ENCODE measurements at regions not wholly inside any gene's neighbourhood (a gene's known extent, or its start where the extent isn't known, plus 50 kb on each side); places are given as distances from the start of the nearest gene placed in this dataset.

DNA sequence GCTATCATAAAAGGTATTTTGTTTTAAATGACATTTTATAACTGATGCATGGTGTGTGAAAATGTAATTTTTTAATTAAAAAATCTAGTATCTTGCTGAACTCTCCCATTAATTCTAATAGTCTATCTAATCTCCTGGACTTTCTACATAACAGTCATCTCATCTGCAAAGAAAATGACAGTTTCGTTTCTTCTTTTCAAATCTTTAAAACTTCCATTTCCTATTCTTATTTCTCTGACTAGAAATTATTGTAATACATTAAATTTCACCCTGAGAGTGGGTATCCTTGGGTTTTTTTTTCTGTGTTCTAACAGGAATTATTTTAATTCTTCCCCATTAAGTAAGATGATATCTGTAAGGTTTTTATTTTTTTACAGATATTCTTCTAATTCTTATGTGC lies 120.1 kb downstream of the KCNF1 start:
- no peaks in the 10 kb centered on the region for H3K36me3 ChIP-seq (ENCODE audit: control insufficient read depth in 2 of 2, extremely low read depth in 1 of 2, insufficient read depth in 2 of 2, low read length in 2 of 2)
- no TSS peak for BruUV-seq (replicated peaks)
- H3K27ac ChIP-seq (ENCODE audit: insufficient read depth, low read depth, low read length) = no peak overlapping the region
- H3K4me3 ChIP-seq (replicated peaks in 1 of 3; ENCODE audit: insufficient read depth in 1 of 3, low read depth in 1 of 3, low read length in 3 of 3) = no peak overlapping the region
- no peaks in the 10 kb centered on the region for H3K9me3 ChIP-seq (replicated peaks; ENCODE audit: control insufficient read depth, insufficient read depth, low read length)
- intact Hi-C loops (cut with micrococcal nuclease) (no loop called here), dilution Hi-C loops (cut with MboI; ENCODE audit: extremely low pct_ligation_motif_present, low sequenced_read_pairs) (no loop called here)
- POLR2A ChIA-PET = interaction anchor here (0.8 kb wide), 1 partner anchor 122 kb away, joined by 3 read pairs; no protein-coding TSS in a partner anchor
- DNase-seq (ENCODE audit: low read depth, low spot score) = no peak
- no peaks in the 10 kb centered on the region for H4K20me1 ChIP-seq (replicated peaks; ENCODE audit: control insufficient read depth, extremely low read depth, insufficient read depth, low read length)
- H3K9ac ChIP-seq (replicated peaks; ENCODE audit: extremely low read depth, insufficient read depth, low read length) = no peak overlapping the region
- no peaks in the 10 kb centered on the region for H3K9me1 ChIP-seq (replicated peaks; ENCODE audit: control insufficient read depth, extremely low read depth, insufficient read depth, low read length)
- CTCF ChIA-PET = interaction anchor here (1.7 kb wide), 1 partner anchor 199 kb away, joined by 3 read pairs; no protein-coding TSS in a partner anchor
- peaks cover 2 to 16% of the 10 kb centered on the region in 2 experiments for H3K27me3 ChIP-seq (ENCODE audit: control insufficient read depth in 2 of 2, insufficient read depth in 2 of 2, low read length in 2 of 2)
- no peak overlapping the region for H3K4me2 ChIP-seq (ENCODE audit: insufficient read depth, low read length)
- no peaks in the 10 kb centered on the region for H3K4me1 ChIP-seq (ENCODE audit: control insufficient read depth, extremely low read depth, insufficient read depth, low read length)
- FAIRE-seq = no peak
- TF ChIP-seq MYC (IDR thresholded peaks at IDR 0.05; ENCODE audit: low read depth, low read length) (no peak), POLR2AphosphoS5 (IDR thresholded peaks at IDR 0.05; ENCODE audit: insufficient read depth, low read depth, low read length) (no peak), MAX (IDR thresholded peaks at IDR 0.05; ENCODE audit: insufficient read depth, insufficient read length) (no peak), JUN (IDR thresholded peaks at IDR 0.05; ENCODE audit: borderline replicate concordance, insufficient read depth, insufficient read length, low read depth) (no peak), CTCF (IDR thresholded peaks at IDR 0.05; ENCODE audit: extremely low read depth in 1 of 2, insufficient read depth in 1 of 2, low read depth in 1 of 2, low read length in 2 of 2) (no peak), POLR2A (IDR thresholded peaks at IDR 0.05; ENCODE audit: low read depth, low read length) (no peak), FOS (IDR thresholded peaks at IDR 0.05; ENCODE audit: borderline replicate concordance, insufficient read depth, low read length) (no peak), GATA2 (IDR thresholded peaks at IDR 0.05; ENCODE audit: insufficient read depth, insufficient read length, low read depth, low read length) (no peak), EZH2 (IDR thresholded peaks at IDR 0.05; ENCODE audit: borderline replicate concordance, low read depth, low read length, severe bottlenecking) (no peak)
- no peak overlapping the region for H2AFZ ChIP-seq (ENCODE audit: low read depth, low read length)
- H3K79me2 ChIP-seq (ENCODE audit: control insufficient read depth, insufficient read depth, low read length) = no peaks in the 10 kb centered on the region
